ENCODE measurements at regions not wholly inside any gene's neighbourhood (a gene's known extent, or its start where the extent isn't known, plus 50 kb on each side); places are given as distances from the start of the nearest gene placed in this dataset.
A peak's percentile ranks its signal among the peaks of the same experiment; 100 is the strongest.

GRCh38 chr6:108782179-108783041 is 65.8 kb upstream of the ARMC2 start:
- H3K9me3 Mint-ChIP-seq (ENCODE audit: low read depth): no peaks in the 10 kb centered on the region
- H3K27ac Mint-ChIP-seq: peak overlapping the region; percentile 46
- no peaks in the 10 kb centered on the region for H3K36me3 Mint-ChIP-seq (ENCODE audit: insufficient read depth)
- peak; percentile 57 for DNase-seq (ENCODE audit: low spot score, unreplicated experiment)
- peak; percentile 81 for TF ChIP-seq CTCF (IDR thresholded peaks at IDR 0.05; ENCODE audit: unreplicated experiment)
- peaks cover 7% of the 10 kb centered on the region for H3K4me1 Mint-ChIP-seq (ENCODE audit: low read depth)
- H3K4me3 Mint-ChIP-seq (ENCODE audit: low read depth): peak overlapping the region; percentile 81
- peaks cover 30% of the 10 kb centered on the region for H3K27me3 Mint-ChIP-seq

DNA sequence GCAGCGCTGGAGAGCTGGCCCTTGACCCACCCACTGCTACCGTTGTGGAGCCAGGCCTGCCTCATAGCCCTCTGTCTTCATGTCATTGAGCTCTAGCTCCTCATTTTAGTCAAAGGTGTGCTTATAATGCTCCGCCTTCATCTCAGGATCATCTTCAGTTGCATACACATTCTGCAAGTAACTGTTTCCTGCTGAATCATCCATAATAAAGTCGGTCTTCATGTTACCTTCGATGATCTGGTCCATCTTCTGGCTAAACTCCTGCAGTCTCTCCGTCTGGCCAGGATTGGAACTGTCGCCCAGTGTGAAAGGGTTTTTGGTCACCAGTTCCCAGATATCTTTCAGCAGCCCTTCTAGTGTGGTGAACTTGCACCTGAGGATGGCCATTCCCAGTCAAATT is 62.6 kb upstream of the ARMC2 start:
- Mint-ChIP-seq H3K4me3 (ENCODE audit: low read depth) (no peak overlapping the region), H3K9me3 (ENCODE audit: low read depth) (peaks cover 17% of the 10 kb centered on the region), H3K4me1 (ENCODE audit: low read depth) (peaks cover 6% of the 10 kb centered on the region), H3K36me3 (ENCODE audit: insufficient read depth) (peaks cover 4% of the 10 kb centered on the region), H3K27ac (no peak overlapping the region), H3K27me3 (peaks cover 19% of the 10 kb centered on the region)
- no peak for TF ChIP-seq CTCF (IDR thresholded peaks at IDR 0.05; ENCODE audit: unreplicated experiment)
- no peak for DNase-seq (ENCODE audit: low spot score, unreplicated experiment)

DNA sequence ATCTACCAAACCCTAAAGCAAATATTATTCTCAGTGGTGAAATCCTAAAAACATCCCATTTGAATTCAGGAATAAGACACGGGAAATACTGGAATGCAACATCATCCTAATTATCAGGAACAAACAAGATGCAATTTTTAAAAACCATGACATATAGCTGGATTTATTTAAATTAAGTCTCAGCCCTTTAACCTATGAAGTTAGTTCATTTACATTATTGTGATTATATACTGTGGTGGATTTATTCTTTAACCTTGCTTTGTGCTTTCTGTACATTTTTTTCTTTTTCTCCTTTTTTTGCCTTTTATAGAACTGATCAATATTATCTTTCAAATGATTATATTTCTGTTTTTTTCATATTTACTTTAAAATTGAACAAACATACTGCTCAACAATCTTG is 59.8 kb upstream of the ARMC2 start:
- H3K9me3 Mint-ChIP-seq (ENCODE audit: low read depth): peaks cover 20% of the 10 kb centered on the region
- H3K27ac Mint-ChIP-seq: no peak overlapping the region
- no peak for DNase-seq (ENCODE audit: low spot score, unreplicated experiment)
- peaks cover 6% of the 10 kb centered on the region for H3K36me3 Mint-ChIP-seq (ENCODE audit: insufficient read depth)
- no peak overlapping the region for H3K4me3 Mint-ChIP-seq (ENCODE audit: low read depth)
- H3K27me3 Mint-ChIP-seq: peaks cover 13% of the 10 kb centered on the region
- no peak for TF ChIP-seq CTCF (IDR thresholded peaks at IDR 0.05; ENCODE audit: unreplicated experiment)
- H3K4me1 Mint-ChIP-seq (ENCODE audit: low read depth): peaks cover 5% of the 10 kb centered on the region

DNA sequence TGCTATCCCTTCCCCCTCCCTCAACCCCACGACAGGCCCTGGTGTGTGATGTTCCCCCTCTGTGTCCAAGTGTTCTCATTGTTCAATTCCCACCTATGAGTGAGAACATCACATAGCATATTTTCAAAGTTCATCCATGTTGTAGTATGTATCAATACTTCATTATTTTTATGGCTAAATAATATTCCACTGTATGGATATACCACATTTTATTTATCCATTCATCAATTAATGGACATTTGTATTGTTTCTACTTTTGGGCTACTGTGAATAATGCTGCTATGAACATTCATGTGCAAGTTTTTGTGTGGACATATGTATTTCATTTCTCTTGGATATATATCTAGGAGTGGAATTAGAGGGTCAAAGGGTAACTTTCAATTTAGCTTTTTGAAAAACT is 58.7 kb upstream of the ARMC2 start:
- Mint-ChIP-seq H3K4me1 (ENCODE audit: low read depth) (peaks cover 13% of the 10 kb centered on the region), H3K9me3 (ENCODE audit: low read depth) (peaks cover 20% of the 10 kb centered on the region), H3K4me3 (ENCODE audit: low read depth) (no peak overlapping the region), H3K27me3 (peaks cover 9% of the 10 kb centered on the region), H3K27ac (no peak overlapping the region), H3K36me3 (ENCODE audit: insufficient read depth) (peaks cover 6% of the 10 kb centered on the region)
- TF ChIP-seq CTCF (IDR thresholded peaks at IDR 0.05; ENCODE audit: unreplicated experiment): no peak
- no peak for DNase-seq (ENCODE audit: low spot score, unreplicated experiment)

DNA sequence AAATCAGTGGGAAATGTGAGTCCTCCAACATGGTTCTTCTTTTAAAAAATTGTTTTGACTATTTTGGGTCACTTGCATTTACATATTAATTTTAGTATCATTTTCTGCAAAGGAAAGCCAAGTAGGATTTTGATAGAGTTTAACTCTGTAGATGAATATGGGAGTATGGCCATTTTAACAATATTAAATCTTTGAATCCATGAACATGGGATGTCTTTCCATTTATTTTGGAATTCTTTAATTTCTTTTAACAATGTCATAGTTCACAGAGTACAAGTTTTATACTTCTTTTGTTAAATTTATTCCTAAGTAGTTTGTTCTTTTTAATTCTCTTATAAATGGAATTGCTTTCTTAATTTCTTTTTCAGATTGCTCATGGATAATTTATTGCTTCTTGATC is 56.5 kb upstream of the ARMC2 start:
- Mint-ChIP-seq H3K27me3 (no peaks in the 10 kb centered on the region), H3K4me1 (ENCODE audit: low read depth) (peaks cover 30% of the 10 kb centered on the region), H3K36me3 (ENCODE audit: insufficient read depth) (peaks cover 6% of the 10 kb centered on the region), H3K4me3 (ENCODE audit: low read depth) (no peak overlapping the region), H3K9me3 (ENCODE audit: low read depth) (peaks cover 20% of the 10 kb centered on the region), H3K27ac (no peak overlapping the region)
- no peak for DNase-seq (ENCODE audit: low spot score, unreplicated experiment)
- no peak for TF ChIP-seq CTCF (IDR thresholded peaks at IDR 0.05; ENCODE audit: unreplicated experiment)

All from progenitor cell of endocrine pancreas (in vitro differentiated cells).